SK-N-MC (cell line): ENCODE measurements at regions not wholly inside any gene's neighbourhood (a gene's known extent, or its start where the extent isn't known, plus 50 kb on each side); places are given as distances from the start of the nearest gene placed in this dataset.

ENCODE experiments used
- EZH2 ChIP-seq: fragments of 200-600 bp; sonication (generic); IDR thresholded peaks from one replicate; pipeline ENCODE4 v1.6.1; 2017; ENCODE audit warnings: antibody characterized with exemption
- FOXP2 ChIP-seq: optimal IDR thresholded peaks from 2 replicates; pipeline ENCODE3; 2011; ENCODE audit warnings: mild to moderate bottlenecking, moderate library complexity; ENCODE audit not compliant: insufficient read depth; ENCODE audit errors: extremely low read length, control extremely low read depth

DNA sequence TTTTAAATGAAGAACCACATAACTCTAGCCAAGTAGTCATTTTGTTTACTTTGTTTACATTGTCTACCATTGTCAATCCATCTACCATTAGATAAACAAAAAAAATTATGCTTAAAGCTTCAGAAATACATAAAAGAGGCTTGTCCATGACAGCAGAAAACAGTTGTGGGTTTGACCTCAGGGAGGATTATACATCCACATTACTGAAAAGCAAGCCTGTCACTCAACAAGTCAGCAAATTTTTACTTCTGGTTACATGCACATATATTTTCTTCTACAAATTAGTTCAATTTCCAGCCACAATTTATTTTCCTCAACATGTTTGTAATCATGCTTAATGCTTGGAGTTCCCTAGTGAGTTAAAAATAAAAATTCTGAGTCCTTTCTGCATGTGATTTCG lies 713.3 kb downstream of the COL12A1 start:
- TF ChIP-seq FOXP2 (no peak), EZH2 (no peak)
